ENCODE measurements at regions not wholly inside any gene's neighbourhood (a gene's known extent, or its start where the extent isn't known, plus 50 kb on each side); places are given as distances from the start of the nearest gene placed in this dataset.

DNA sequence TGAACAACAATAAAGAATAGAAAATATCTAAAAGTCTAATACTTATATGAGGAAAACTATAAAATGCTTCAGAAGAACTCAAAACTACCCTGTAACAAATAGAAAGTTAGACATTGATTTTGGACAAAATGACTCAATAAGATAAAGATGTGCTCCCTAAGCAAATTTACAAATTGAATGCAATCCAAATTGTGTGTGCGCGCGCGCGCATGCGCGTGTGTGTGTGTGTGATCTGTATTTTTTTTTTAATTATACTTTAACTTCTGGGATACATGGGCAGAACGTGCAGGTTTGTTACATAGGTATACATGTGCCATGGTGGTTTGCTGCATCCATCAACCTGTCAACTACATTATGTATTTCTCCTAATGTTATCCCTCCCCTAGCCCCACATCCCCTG is 320.8 kb upstream of the INTU start:
- TF ChIP-seq, protein P1, sequence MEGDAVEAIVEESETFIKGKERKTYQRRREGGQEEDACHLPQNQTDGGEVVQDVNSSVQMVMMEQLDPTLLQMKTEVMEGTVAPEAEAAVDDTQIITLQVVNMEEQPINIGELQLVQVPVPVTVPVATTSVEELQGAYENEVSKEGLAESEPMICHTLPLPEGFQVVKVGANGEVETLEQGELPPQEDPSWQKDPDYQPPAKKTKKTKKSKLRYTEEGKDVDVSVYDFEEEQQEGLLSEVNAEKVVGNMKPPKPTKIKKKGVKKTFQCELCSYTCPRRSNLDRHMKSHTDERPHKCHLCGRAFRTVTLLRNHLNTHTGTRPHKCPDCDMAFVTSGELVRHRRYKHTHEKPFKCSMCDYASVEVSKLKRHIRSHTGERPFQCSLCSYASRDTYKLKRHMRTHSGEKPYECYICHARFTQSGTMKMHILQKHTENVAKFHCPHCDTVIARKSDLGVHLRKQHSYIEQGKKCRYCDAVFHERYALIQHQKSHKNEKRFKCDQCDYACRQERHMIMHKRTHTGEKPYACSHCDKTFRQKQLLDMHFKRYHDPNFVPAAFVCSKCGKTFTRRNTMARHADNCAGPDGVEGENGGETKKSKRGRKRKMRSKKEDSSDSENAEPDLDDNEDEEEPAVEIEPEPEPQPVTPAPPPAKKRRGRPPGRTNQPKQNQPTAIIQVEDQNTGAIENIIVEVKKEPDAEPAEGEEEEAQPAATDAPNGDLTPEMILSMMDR (IDR thresholded peaks at IDR 0.05), result no peak
- TF ChIP-seq EP300 (IDR thresholded peaks at IDR 0.05) (no peak), POLR2AphosphoS5 (IDR thresholded peaks at IDR 0.05) (no peak), POLR2A (IDR thresholded peaks at IDR 0.05) (no peak)

Measured in suprapubic skin (tissue), 4 donors.